MV-4-11 (cell line): ENCODE measurements at regions not wholly inside any gene's neighbourhood (a gene's known extent, or its start where the extent isn't known, plus 50 kb on each side); places are given as distances from the start of the nearest gene placed in this dataset.
A peak's percentile ranks its signal among the peaks of the same experiment; 100 is the strongest.
"Not testable (repeated sequence)": the region's sequence is repeated elsewhere in the genome, so short reads cannot be mapped to it uniquely, and the experiment has no call there.

Experiments used
- DNase-seq: peaks from one replicate; lab custom pipeline; 2025; lab: John Stamatoyannopoulos, UW

DNA sequence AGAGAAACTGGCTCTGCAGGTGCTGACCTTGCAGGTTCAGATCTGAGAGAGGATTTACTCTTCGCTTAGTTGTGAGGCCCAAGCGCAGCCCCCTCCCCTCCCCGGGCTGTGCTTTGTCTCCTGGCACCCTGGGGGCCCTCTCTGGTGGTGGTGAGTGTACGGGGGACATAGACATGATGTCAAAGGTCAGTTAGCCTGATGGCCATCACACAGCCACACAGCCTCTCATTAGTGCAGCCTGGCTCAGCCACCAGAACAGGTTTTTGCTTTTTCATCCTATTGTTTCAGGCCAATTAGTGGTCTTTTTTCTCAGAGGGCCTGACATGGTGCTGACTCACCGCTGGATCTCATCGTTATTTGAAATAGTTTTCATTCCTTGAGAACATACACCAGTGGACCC lies 437.9 kb downstream of the AACS start:
- DNase-seq: no peak

DNA sequence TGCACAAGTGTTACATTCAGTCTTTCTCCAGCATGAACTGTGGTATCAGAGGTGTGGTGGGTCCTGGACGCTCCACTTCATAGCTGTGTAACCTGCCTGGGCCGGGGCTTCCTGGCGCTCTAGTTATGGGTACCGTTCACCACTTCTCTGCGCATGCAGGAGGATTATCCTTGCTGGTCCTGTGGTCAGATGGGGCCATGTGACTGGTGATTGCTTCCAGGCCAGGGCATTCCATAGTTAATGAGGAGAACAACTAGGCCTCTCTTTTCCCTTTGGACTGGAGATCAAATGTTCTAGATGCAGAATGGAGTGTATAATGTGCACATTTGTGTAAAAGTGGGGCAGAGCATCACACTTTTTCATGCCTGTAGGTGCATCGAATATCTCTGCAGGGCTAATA lies 444.0 kb downstream of the AACS start:
- DNase-seq: no peak

DNA sequence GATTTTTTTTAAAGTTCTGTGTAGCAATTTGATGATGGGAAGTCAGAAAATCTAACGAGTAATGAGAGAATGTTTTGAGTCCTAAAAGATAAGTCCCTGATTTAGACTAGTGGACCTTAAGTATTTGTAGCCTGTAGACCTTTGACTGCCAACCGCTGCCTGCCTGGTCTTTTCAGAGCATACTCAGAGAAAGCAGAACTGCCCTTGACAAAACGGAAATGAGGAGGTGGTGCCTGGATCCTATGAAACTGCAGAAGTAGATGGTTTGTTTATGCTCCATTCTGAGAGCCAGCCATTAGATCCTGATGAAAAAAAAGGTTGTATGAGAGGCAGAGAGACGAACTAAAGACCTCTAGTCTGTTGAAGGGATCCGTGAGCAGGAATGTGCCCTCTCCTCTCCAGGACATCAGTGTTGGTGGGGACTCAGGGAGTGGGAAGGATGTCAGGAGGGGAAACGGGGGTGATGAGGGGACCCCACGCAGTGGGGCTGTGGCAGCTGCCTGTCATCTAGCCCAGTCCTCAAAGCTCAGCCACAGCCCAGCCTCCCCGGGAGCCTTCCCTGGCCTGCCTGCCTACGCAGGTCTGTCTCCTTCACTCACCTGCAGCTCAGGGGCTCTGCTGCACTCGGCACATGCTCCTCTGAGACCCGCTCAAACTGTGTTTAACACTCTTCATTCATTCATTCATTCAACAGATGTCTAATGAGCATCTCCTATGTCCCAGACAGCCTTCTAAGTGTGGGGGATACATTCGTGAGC lies 447.5 kb downstream of the AACS start:
- peak; percentile 41 for DNase-seq

DNA sequence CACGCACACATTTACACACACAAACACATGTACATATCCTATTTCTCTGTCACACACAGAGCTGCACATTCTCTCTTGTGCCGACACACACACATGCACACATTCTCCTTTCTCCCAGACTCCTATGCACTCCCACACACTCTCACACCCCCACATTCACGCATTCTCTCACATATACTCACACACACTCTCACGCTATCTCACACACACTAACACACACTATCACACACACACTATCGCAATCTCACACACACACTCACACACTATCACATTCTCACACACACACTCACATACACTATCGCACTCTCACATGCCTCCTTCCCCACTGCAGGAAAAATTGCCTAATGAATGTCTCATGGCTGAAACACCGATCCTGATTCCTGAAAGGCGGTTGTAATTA lies 450.7 kb downstream of the AACS start:
- no peak for DNase-seq

DNA sequence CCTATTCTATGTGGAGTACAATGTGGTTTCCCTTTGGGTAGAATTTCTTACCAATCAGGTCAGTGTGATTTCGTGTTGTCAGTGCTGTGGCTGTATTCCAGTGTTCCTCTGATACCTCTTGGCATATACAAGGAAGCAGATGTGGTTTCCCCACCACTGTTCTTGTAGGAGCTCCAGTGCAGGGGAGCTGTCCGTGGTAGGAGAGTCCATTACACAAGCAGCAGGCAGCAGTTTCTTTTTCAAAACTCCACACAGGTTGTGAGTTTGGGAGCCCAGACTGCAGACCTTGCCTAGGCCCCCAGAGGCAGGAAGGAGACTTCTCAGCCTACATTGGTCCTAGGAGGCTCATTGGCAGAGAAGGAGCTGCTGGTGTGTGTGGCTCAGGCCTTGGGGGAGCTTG lies 452.8 kb downstream of the AACS start:
- DNase-seq: no peak

DNA sequence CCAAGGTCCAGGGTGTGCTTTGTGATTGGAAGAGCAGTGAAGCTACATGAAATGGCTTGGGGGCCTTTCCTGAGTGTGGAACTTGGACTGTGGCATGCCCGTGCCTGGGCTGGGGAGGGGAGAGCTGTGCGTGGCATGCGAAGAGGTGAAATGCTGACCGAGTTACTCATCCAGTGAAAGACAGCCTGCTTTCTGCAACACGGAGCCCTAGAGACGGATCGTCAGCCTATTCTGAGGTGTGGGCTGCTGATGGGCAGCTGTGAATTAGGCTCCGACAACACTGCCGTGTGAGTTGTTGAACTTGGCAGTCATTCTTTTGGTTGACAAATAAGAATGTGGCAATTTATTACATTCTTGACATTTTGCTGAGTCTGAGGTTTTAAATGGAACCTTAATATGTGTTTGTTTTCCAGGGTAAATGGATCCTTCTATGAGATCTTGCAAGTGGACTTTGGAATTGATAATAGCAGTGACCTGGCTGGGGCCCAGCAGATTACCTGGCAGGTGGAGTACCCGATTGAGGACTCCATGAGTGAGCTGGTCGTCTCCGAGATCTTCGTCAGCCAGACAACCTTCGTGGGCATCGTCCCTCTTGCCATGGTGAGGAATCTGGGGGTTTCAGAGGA lies 453.9 kb downstream of the AACS start:
- no peak for DNase-seq

DNA sequence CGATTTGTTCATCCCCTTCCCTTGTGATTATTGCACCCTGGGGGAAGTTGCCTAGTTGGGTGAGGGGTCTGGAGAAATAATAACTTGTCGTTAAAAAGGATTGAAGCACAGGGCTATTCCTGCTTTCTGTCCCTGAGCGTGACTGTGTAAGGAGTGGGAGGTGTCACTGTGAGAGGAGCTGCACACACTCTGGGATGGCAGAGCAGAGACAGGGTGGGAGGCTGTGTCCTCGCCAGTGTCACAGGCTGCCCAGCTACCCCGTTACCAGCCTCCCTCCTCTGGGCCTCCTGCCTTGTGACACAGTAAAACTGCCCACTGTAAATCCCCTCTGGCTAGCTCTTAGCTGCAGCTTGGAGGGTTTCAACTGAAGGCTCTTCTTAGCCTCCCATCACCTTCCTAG lies 460.6 kb downstream of the AACS start:
- no peak for DNase-seq

DNA sequence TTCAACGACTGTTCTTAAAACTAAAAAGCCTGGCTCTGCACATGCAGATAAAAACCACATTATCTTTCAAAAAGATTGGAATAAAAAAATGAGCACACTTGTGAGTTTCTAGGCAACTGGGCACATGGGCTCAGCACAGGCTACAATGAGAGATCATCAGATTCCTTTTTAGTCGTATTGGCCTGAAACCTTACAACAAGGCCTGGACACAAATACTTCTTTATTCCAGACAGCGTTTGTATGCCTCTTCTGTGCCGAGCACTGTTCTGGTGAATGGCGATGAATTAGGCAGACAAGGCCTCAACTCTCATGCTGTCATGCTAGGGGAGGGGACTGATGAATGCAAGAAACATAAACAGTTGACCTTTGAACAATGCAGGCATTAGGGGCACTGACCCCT lies 463.0 kb downstream of the AACS start:
- DNase-seq: no peak

DNA sequence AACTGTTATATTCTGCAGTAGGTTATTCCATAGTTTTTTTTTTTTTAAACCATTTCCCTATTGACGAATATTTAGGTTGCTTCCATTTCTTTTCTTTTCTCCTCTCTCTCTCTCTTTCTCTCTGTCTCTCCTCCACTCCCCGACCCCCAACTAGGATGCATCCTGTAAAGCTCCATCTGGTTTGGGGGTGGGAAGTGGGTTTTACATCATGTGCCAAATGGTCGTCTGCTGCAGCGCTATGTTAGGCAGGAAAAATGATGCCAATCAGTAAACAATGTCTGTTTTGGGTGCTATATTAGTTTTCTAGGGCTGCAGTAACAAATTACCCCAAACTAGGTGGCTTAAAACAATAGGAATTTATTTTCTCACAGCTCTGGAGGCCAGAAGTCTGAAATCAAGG lies 465.0 kb downstream of the AACS start:
- DNase-seq: no peak

DNA sequence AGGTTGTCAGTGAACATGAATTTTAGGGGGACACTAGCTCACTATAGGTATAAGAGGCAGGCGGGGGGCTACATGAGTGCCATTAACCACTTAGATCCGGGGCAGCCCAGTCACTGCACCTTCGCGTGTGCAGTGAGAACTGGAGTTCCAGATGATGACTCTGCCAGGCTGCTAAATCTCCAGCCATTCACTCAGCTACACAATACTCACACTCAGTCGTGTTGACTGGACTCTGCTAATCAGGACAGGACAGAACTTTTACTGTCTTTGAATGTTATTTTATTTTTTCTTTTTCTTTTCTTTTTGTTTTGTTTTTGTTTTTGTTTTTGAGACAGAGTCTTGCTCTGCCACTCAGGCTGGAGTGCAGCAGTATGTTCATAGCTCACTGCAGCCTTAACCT lies 465.6 kb downstream of the AACS start:
- DNase-seq: no peak

DNA sequence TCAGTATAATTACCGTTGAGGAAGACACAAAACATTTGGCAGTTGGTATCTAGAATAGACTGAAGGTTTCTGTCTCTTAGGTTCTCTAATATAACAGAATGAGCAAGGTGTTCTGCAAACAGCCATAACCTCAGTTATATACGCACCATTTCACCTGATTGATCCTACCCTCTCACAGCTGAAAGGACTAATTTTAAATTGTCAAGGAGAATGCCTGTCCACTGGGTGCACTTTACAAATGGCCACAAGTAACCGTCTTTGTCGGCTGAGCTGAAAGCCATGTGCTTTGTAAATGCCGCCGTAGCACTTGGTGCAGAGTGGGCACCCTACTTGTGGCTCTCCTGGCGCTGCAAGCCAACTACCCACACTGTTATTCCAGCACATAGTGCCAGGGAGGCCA lies 466.3 kb downstream of the AACS start:
- no peak for DNase-seq

DNA sequence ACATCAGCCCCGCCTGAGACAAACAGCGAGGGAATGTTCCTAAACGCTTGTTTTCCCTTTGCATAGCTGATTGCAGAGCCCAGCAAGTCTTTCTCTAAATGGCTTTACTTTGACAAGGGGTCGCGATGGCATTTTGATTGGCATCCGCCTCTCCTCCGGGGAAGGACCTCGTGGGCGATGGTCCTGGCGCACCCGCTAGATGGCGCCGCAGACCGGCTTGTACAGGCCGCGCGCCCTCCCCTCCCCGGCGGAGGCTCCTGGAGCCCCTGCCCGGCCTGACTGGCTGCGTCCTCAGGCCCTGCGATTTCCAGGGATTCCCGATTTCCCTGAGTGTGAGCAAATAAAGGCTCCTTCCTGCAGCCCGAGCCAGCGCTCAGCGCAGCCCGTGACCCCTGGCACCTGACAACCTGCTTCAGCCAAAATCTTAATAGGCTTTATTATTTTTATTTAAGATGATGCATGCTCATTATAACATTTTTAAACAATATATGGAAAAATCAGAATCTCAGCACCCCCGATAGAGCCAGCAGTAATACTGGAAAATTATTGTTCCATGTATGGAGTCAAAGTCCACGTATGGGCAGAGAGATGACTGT lies 468.3 kb downstream of the AACS start:
- DNase-seq: no peak

DNA sequence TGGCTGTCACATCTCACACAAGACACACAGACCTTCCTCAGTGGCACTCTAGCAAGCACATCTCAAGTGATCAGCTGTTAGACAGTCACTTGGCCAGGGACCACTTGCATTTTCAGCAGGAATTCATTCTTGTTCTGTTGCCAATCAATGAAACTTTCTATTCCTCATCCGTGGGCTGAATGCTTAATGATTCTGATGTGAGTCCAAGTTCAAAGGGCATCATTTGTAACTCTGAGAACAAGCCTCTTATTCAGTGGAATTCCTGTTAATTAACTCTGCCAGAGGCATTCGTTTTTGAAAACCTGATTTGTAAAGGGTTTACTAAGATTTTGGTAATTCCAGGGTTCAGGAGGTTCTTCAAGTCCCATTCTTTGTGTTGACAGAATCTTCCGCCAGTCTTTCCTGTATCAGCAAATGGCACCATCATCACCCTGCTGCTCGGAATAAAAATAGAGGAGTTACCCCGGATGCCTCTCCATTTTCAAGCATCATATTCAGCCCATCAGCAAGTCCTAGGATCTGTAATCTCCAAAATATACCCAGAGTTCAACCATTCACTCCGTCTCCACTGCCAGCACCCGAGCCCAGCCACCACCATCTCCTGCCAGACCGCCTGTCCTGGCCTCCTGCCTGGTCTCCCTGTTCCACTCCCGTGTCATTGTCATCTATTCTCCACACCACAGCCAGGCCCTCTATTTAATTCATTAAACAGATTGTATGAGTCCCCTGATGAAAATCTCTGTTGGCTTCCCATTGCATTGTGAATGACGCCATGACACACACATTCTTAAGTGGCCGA lies 473.4 kb downstream of the AACS start:
- no peak for DNase-seq

DNA sequence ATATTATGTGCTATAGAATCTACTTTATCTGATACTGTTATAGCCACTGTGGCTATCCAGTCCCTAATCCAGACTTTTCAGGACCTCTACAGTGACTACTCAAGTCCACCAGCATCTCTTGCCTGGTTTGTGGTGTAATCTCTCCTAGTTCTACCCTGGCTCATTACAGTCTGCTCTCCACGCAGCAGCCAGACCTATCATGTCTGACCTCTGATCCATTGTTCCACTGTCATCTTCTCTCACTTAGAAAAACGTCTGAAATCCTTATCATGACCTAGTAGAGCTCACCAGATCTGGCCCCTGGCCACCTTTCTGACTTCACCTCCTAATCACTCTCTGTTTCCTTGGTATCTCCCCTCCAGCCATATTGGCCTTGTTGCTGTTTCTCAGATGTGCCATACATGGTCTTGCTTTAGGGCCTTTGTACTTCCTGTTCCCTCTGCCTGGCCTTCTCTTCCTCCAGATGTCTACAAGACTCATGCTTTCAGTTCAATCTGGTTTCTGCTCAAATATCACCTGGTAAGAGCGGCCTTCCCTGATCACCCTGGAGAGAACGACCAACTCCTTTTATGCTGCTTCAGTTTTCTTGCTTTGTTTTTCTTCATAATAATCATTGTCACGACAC lies 475.5 kb downstream of the AACS start:
- no peak for DNase-seq

DNA sequence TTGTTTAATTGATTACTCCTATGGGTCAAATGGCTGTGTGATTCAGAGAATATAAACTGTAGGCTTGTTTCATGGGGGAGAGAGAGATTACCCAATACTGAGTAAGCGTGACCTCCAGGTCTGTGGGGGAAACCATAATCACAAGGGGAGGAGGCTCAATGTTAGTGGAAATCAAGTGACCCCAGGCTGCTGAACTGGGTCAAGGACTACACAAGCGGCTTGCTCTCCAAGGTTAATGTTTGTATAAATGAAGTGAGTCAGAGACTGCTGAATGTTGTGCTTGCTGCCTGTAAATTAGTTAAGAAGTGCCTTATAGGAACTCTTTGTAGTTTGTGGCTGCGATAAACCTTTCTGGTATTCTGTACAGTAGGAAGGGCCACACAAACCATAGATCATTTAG lies 479.7 kb downstream of the AACS start:
- no peak for DNase-seq

DNA sequence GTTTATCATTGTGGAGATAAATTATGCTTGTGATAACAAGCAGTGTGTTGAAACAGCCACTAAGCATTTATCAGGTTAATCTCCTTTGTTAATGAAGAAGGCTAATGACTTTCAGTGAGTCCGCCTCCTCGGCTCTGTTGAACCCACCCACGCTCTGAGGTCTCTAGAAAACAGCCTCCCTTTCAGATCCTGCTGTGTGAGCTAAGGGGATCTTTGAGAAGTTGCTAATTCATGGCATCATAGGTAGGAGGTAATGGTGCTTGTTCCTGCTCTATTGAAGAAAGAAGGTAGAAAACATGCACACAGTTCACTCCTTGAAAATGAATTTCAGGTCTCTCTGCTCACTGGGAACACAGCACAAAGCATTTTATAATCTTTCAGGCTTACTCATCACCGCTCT lies 483.9 kb downstream of the AACS start:
- no peak for DNase-seq

DNA sequence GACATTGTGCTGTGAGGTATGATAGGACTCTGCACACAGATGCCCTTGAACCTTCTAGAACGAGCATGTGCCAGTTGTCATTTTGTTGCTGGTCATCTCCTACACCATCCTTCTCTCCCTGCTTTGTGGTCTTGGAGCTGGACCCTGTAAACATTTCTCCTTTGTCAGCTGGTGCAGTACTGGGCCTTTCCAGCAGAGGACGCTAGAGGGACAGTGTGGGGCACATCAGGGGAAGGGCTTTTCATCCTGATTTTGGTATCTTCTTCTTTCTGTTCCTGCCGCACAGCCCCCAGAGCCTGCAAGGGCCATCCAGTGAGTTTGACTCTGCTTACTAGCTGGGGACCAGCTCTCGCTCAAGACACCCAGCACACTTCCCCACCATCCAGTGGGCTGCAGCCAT lies 484.6 kb downstream of the AACS start:
- DNase-seq: no peak

DNA sequence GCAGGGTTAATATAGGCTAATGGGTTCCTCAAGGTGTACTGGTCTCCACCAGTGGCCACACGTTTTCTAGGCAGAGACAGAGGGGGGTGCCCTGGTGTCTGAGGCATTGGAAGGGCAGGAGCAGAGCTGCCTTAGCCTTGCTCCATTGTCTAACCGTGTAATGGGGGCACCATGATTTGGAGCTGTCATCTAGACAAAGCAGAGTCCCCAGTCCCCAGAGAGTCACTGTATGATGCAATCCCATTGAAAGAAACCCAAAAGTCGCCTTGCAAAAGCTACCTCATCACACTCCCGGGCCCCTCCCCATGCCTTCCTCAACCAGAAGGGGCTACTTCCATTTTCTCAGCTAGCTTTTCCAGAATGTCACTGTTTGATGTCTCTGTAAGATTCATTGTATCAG lies 487.1 kb downstream of the AACS start:
- DNase-seq: peak; percentile 28

DNA sequence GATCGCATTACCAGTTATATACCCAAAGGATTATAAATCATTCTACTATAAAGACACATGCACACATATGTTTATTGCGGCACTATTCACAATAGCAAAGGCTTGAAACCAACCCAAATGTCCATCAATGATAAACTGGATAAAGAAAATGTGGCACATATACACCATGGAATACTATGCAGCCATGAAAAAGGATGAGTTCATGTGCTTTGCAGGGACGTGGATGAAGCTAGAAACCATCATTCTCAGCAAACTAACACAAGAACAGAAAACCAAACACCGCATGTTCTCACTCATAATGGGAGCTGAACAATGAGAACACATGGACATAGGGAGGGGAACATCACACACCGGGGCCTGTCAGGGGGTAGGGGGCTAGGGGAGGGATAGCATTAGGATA lies 495.8 kb downstream of the AACS start:
- DNase-seq: not testable (repeated sequence)

DNA sequence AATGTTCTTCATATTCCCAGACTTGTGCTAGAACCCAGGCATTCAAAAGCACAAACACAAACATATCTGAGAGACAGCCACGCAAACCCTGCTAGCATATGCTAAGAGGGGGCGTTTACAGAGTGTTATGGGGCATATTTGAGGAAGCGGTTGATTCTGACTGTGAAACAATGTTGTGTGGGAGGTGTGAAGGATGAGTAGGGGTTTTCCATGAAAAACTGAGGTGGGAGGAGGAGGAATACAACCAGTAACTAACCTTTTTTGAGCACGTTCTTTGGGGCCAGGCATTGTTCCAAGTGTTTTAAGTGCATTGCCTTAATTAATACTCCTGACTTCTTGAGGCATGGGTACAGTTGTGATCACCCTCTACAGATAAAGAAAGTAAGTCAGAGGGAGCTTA lies 499.5 kb downstream of the AACS start:
- no peak for DNase-seq

DNA sequence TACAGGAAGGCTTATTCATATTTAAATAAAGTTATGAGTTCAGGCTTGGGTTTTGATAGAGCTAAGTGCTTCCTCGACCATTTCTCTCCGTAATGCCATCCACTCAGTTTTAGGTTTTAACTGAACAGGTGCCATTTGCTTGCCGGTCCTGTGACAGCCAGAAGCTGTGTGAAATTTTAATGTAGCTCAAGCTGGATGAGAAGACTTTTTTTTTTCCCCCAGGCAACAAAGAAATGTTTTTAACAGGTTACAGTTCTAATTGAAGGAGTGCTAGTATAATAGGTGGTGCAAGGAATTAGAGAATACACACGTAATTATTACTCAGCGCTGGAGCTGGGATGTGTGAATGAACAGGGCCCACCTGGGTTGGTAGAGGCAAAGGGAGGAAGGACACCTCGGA lies 502.3 kb downstream of the AACS start:
- DNase-seq: no peak

DNA sequence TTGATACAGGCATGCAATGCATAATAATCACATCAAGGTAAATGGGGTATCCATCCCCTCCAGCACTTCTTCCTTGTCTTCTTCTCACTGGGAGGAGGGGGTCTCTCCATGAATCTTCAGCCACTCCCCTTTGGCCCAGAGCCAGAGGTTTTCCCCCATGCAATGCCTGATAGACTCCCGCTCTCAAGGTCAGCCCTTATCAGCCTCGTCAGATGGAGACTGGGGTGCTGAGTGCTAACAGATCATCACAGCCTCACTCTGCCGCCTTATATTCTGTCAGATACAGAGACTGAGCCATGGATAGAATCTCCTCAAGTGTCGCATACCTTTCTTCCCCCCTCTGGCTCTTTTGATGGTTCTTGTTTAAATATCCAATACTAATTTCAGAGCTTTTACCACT lies 503.1 kb downstream of the AACS start:
- no peak for DNase-seq
